ENCODE measurements at regions not wholly inside any gene's neighbourhood (a gene's known extent, or its start where the extent isn't known, plus 50 kb on each side); places are given as distances from the start of the nearest gene placed in this dataset.

DNA sequence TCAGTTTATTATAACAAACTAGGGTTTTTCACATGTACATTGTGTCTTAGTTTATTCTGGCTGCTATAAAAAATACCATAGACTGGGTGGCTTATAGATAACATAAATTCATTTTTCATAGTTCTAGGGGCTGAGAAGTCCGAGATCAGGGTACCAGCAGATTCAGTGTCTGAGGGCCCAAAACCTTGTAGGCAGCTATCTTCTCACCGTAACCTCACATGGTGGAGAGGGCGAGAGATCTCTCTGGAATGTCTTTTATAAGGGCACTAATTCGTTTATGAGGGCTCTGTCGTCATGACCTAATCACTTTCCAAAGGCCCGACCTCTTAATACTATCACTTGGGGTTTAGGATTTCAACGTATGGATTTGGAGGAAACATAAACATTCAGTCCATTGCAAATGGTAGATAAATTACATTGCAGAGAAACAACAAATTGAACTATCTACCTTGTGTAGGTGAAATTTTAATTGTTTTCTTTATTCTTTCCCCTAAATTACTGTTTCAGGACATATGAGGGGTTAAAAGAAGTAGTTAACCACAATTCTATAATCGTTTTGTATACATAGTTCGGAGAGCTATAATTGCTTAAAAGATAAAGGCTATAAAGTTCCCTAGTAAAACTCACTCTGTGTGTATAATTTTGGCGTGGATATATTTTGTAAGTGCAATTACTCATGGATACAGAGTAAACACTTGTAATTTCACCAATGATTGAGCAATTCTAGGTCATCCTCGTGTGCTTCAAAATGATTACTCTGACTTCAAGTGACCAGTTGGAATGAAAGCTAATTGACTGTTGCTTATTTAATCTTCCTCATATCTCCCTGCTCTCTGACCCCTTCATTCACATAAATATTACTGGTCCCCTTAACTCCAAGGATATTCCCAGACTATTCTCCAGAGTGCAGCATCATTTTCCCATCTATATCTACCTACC, 247.5 kb upstream of the TMEM161B start:
- in situ Hi-C loops (cut with MboI): no loop called here

More for the DNA sequence above, 247.5 kb upstream of the TMEM161B start:
- no TSS peak for BruUV-seq (replicated peaks)
- H3K27ac ChIP-seq (ENCODE audit: control insufficient read depth, insufficient read depth): no peak overlapping the region
- RAD21 ChIA-PET (ENCODE audit: unreplicated experiment): no interaction called here
- H3K4me3 ChIP-seq: no peak overlapping the region
- H3K36me3 ChIP-seq (ENCODE audit: control insufficient read depth in 2 of 2, insufficient read depth in 2 of 2, low read length in 1 of 2): no peaks in the 10 kb centered on the region
- H3K4me1 ChIP-seq (ENCODE audit: control insufficient read depth, insufficient read depth, low read length): no peaks in the 10 kb centered on the region
- CTCF ChIA-PET: no interaction called here
- DNase-seq (ENCODE audit: low read depth, low spot score): no peak
- SMC1A ChIA-PET (ENCODE audit: uncharacterized antibody, unreplicated experiment): interaction anchor here (0.6 to 1.5 kb wide), 3 partner anchors 12 to 67 kb away, joined by 3 to 4 read pairs (median 3); no protein-coding TSS in a partner anchor
- intact Hi-C loops (cut with micrococcal nuclease; ENCODE audit: unreplicated experiment): no loop called here
- FAIRE-seq: no peak
- no peaks in the 10 kb centered on the region for H3K79me2 ChIP-seq (ENCODE audit: control insufficient read depth, insufficient read depth, low read length)
- ATAC-seq: no peak
- no peaks in the 10 kb centered on the region for H4K20me1 ChIP-seq (ENCODE audit: control insufficient read depth, insufficient read depth)
- POLR2A ChIA-PET: no interaction called here
- H3K9ac ChIP-seq (ENCODE audit: control insufficient read depth, insufficient read depth, low read length): no peak overlapping the region
- TF ChIP-seq GABPA (IDR thresholded peaks at IDR 0.05; ENCODE audit: low read depth) (no peak), GATAD2B (conservative IDR thresholded peaks at IDR 0.05; ENCODE audit: low read depth) (no peak), NR2F1 (conservative IDR thresholded peaks at IDR 0.05) (no peak), MYB (IDR thresholded peaks at IDR 0.05; ENCODE audit: borderline replicate concordance, low read depth, low read length) (no peak), ZNF217 (IDR thresholded peaks at IDR 0.05) (no peak), EED (IDR thresholded peaks at IDR 0.05; ENCODE audit: low read depth) (no peak), SREBF1 (IDR thresholded peaks at IDR 0.05; ENCODE audit: low read length) (no peak), EGR1 (IDR thresholded peaks at IDR 0.05; ENCODE audit: borderline replicate concordance in 1 of 2, low read depth in 2 of 2, low read length in 2 of 2) (no peak), CBX3 (IDR thresholded peaks at IDR 0.05; ENCODE audit: borderline replicate concordance, low read depth) (no peak)
- TF ChIP-seq, protein P1, sequence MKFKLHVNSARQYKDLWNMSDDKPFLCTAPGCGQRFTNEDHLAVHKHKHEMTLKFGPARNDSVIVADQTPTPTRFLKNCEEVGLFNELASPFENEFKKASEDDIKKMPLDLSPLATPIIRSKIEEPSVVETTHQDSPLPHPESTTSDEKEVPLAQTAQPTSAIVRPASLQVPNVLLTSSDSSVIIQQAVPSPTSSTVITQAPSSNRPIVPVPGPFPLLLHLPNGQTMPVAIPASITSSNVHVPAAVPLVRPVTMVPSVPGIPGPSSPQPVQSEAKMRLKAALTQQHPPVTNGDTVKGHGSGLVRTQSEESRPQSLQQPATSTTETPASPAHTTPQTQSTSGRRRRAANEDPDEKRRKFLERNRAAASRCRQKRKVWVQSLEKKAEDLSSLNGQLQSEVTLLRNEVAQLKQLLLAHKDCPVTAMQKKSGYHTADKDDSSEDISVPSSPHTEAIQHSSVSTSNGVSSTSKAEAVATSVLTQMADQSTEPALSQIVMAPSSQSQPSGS (IDR thresholded peaks at IDR 0.05; ENCODE audit: low read length): no peak
- TF ChIP-seq, protein P2, sequence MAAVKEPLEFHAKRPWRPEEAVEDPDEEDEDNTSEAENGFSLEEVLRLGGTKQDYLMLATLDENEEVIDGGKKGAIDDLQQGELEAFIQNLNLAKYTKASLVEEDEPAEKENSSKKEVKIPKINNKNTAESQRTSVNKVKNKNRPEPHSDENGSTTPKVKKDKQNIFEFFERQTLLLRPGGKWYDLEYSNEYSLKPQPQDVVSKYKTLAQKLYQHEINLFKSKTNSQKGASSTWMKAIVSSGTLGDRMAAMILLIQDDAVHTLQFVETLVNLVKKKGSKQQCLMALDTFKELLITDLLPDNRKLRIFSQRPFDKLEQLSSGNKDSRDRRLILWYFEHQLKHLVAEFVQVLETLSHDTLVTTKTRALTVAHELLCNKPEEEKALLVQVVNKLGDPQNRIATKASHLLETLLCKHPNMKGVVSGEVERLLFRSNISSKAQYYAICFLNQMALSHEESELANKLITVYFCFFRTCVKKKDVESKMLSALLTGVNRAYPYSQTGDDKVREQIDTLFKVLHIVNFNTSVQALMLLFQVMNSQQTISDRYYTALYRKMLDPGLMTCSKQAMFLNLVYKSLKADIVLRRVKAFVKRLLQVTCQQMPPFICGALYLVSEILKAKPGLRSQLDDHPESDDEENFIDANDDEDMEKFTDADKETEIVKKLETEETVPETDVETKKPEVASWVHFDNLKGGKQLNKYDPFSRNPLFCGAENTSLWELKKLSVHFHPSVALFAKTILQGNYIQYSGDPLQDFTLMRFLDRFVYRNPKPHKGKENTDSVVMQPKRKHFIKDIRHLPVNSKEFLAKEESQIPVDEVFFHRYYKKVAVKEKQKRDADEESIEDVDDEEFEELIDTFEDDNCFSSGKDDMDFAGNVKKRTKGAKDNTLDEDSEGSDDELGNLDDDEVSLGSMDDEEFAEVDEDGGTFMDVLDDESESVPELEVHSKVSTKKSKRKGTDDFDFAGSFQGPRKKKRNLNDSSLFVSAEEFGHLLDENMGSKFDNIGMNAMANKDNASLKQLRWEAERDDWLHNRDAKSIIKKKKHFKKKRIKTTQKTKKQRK (IDR thresholded peaks at IDR 0.05; ENCODE audit: low read depth, low read length): no peak
- TF ChIP-seq, protein P3, sequence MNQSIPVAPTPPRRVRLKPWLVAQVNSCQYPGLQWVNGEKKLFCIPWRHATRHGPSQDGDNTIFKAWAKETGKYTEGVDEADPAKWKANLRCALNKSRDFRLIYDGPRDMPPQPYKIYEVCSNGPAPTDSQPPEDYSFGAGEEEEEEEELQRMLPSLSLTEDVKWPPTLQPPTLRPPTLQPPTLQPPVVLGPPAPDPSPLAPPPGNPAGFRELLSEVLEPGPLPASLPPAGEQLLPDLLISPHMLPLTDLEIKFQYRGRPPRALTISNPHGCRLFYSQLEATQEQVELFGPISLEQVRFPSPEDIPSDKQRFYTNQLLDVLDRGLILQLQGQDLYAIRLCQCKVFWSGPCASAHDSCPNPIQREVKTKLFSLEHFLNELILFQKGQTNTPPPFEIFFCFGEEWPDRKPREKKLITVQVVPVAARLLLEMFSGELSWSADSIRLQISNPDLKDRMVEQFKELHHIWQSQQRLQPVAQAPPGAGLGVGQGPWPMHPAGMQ (IDR thresholded peaks at IDR 0.05; ENCODE audit: borderline replicate concordance): no peak
- H3K9me3 ChIP-seq (replicated peaks; ENCODE audit: control insufficient read depth, insufficient read depth, low read length): no peaks in the 10 kb centered on the region
- no peak overlapping the region for H2AFZ ChIP-seq (ENCODE audit: control insufficient read depth, low read depth, low read length)
- H3K4me2 ChIP-seq (ENCODE audit: control insufficient read depth, insufficient read depth): no peak overlapping the region
- 37% methylated on average over 11 of the region's 11 CpGs for WGBS (ENCODE audit: insufficient coverage, insufficient replicate concordance, low lambda C conversion rate, missing lambda C conversion rate)
- no peaks in the 10 kb centered on the region; a peak in 1 of 4 replicates for H3K27me3 ChIP-seq (replicated peaks in 1 of 2; ENCODE audit: control insufficient read depth in 2 of 2, insufficient read depth in 2 of 2, low read length in 1 of 2)

Measured in GM12878 (cell line).